Kidney (tissue), 13 donors: ENCODE measurements at regions not wholly inside any gene's neighbourhood (a gene's known extent, or its start where the extent isn't known, plus 50 kb on each side); places are given as distances from the start of the nearest gene placed in this dataset.

ENCODE experiments used
- DNase-seq, 5 donors: peaks; one replicate each; pipeline ENCODE4 v3.0.0-alpha.2; 2013 to 2020
- FAIRE-seq: peaks from 2 replicates; lab custom pipeline; 2012; peaks lifted over from hg19 to GRCh38; lab: Jason Lieb, UNC
- H3K27ac ChIP-seq, 2 donors: one replicate each; pipeline ENCODE4 v1.7.0; 2013; ENCODE audit warnings: low read depth in 2 of 2, low read length in 2 of 2, inconsistent platforms in 1 of 2
- H3K27me3 ChIP-seq: one replicate; pipeline ENCODE4 v1.7.1; 2013; ENCODE audit warnings: low read length, inconsistent platforms; ENCODE audit not compliant: control insufficient read depth, insufficient read depth
- H3K36me3 ChIP-seq, 3 donors: one replicate each; pipeline versions ENCODE4 v1.7.0 to v1.7.1; 2013; ENCODE audit warnings: low read length in 3 of 3, control low read depth in 1 of 3, inconsistent platforms in 1 of 3; ENCODE audit not compliant: insufficient read depth in 3 of 3, control insufficient read depth in 2 of 3
- H3K4me1 ChIP-seq, 3 donors: one replicate each; pipeline versions ENCODE4 v1.7.0 to v1.7.1; 2013; ENCODE audit warnings: low read length in 3 of 3, inconsistent platforms in 1 of 3, low read depth in 1 of 3; ENCODE audit not compliant: control insufficient read depth in 2 of 3, insufficient read depth in 2 of 3
- H3K4me3 ChIP-seq, 3 donors: one replicate each; pipeline versions ENCODE4 v1.7.0 to v1.8.1; 2013; ENCODE audit warnings: low read length in 3 of 3, control low read depth in 1 of 3, inconsistent platforms in 1 of 3
- H3K9ac ChIP-seq, 3 donors: one replicate each; pipeline versions ENCODE4 v1.7.0 to v1.7.1; 2013; ENCODE audit warnings: low read length in 3 of 3, control low read depth in 1 of 3, inconsistent platforms in 1 of 3
- H3K9me3 ChIP-seq, 3 donors: one replicate each; pipeline versions ENCODE4 v1.7.0 to v1.7.1; 2013; ENCODE audit warnings: low read length in 3 of 3, control low read depth in 1 of 3, inconsistent platforms in 1 of 3; ENCODE audit not compliant: control insufficient read depth in 2 of 3, insufficient read depth in 1 of 3
- intact Hi-C: fragments of 100-400 bp; cut with DNase I; formaldehyde crosslinking; loops from one replicate; pipeline ENCODE4 v1.11.1; 2022
- TF ChIP-seq, protein P1 (sequence below): IDR thresholded peaks from 3 replicates; pipeline ENCODE4 v1.5.1; 2012; ENCODE audit warnings: mild to moderate bottlenecking, moderate library complexity, borderline replicate concordance; ENCODE audit not compliant: insufficient read depth; ENCODE audit errors: extremely low read depth
- donor health status: control.
- donor health status: control.
- donor health status: control.
- donor health status: control.
- donor health status: control.
- donor health status: DM: yes; HTN: yes; CAD: no.
- donor health status: Normal renal cell carcinoma (clear cell type).

DNA sequence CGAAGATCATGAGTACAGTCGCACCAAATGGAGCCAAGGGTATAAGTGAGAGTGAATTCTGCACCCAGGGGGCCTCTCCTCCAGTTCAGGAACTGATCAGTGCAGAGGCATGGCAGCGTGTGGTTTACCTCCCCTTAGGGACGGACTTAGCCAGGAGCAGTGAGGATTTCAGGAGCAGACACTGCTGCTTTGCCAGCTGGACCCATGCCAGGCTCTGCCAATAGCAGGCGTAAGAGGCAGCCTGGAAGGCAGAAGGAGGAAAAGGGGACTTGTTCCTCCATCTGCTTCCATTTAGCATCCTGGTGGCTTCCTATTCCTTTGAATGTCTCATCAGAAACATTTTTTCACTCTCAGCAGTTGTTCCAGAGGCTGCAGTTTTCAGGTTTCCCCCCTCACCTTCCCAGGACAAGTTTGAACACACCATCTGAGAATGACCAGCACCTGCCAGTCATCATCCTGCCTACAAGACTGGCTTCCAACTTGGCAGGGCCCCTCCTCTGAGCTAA is 137.0 kb upstream of the LMNTD1 start:
- TF ChIP-seq, protein P1, sequence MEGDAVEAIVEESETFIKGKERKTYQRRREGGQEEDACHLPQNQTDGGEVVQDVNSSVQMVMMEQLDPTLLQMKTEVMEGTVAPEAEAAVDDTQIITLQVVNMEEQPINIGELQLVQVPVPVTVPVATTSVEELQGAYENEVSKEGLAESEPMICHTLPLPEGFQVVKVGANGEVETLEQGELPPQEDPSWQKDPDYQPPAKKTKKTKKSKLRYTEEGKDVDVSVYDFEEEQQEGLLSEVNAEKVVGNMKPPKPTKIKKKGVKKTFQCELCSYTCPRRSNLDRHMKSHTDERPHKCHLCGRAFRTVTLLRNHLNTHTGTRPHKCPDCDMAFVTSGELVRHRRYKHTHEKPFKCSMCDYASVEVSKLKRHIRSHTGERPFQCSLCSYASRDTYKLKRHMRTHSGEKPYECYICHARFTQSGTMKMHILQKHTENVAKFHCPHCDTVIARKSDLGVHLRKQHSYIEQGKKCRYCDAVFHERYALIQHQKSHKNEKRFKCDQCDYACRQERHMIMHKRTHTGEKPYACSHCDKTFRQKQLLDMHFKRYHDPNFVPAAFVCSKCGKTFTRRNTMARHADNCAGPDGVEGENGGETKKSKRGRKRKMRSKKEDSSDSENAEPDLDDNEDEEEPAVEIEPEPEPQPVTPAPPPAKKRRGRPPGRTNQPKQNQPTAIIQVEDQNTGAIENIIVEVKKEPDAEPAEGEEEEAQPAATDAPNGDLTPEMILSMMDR = no peak
- Histone ChIP-seq H3K9me3 (no peaks in the 10 kb centered on the region), H3K27ac (no peak overlapping the region), H3K36me3 (no peaks in the 10 kb centered on the region), H3K4me1 (peaks cover 0 to 3% (median 0%) of the 10 kb centered on the region in 3 donors), H3K9ac (no peak overlapping the region), H3K27me3 (no peaks in the 10 kb centered on the region), H3K4me3 (no peak overlapping the region)
- intact Hi-C loops = no loop called here
- no peak for FAIRE-seq
- DNase-seq = peak in 1 of 5 donors; percentile 73

DNA sequence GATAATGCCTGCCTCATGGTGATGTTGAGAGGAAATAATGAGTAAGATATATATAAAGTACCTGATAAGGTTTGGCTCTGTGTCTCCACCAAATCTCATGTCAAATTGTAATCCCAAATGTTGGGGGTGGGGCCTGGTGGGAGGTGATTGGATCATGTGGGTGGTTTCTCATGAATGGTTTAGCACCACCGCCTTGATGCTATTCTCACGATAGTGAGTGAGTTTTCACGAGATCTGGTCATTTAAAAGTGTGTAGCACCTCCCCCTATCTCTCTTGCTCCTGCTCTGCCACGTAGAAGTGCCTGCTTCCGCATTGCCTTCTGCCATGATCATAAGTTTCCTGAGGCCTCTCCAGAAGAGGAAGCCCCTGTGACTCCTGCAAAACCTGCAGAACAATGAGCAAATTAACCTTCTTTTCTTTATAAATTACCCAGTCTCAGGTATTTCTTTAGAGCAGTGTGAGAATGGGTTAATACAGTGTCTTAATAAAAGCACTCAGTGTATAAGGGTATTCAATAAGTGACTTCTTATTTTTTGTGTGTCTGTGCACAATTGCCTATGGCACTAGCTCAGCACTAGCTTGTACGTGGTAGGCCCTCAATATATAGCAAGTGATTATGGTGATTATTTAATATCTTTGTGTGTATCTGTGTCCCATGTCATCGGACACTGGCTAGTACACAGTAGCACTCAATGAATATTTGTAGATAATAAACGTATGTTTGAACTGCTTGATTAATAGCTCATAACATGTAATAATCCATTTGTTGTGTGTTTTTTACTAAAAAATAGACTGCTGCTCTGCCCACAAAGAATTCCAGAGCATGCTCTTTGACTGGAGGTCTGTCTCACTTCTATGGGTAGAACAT is 138.1 kb upstream of the LMNTD1 start:
- no peaks in the 10 kb centered on the region for H3K36me3 ChIP-seq
- no peak overlapping the region for H3K27ac ChIP-seq
- no peaks in the 10 kb centered on the region for H3K27me3 ChIP-seq
- peaks cover 0 to 3% (median 0%) of the 10 kb centered on the region in 3 donors for H3K4me1 ChIP-seq
- H3K9me3 ChIP-seq = peaks cover 0 to 4% (median 0%) of the 10 kb centered on the region in 3 donors
- TF ChIP-seq, protein P1 = no peak
- FAIRE-seq (no peak), DNase-seq (no peak)
- no peak overlapping the region for H3K4me3 ChIP-seq
- intact Hi-C loops = no loop called here
- no peak overlapping the region for H3K9ac ChIP-seq

DNA sequence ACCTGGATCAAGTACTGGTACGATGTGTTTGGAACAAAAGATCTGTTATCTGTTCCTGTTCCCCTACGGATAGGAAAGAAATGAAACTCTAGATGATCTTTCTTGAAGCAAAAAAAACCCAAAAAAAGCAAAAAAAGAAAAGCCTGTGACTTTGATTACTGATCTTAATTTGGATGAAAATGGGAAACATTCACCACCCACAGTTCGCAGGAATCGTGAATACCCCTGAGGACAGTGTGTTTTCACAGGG is 138.7 kb upstream of the LMNTD1 start:
- Histone ChIP-seq H3K36me3 (no peaks in the 10 kb centered on the region), H3K9me3 (peaks cover 0 to 8% (median 0%) of the 10 kb centered on the region in 3 donors), H3K4me3 (no peak overlapping the region), H3K27me3 (no peaks in the 10 kb centered on the region), H3K9ac (no peak overlapping the region), H3K4me1 (peaks cover 0 to 3% (median 0%) of the 10 kb centered on the region in 3 donors), H3K27ac (no peak overlapping the region)
- TF ChIP-seq, protein P1 = no peak
- intact Hi-C loops = no loop called here
- FAIRE-seq (no peak), DNase-seq (no peak)
